ENCODE measurements at regions not wholly inside any gene's neighbourhood (a gene's known extent, or its start where the extent isn't known, plus 50 kb on each side); places are given as distances from the start of the nearest gene placed in this dataset.

DNA sequence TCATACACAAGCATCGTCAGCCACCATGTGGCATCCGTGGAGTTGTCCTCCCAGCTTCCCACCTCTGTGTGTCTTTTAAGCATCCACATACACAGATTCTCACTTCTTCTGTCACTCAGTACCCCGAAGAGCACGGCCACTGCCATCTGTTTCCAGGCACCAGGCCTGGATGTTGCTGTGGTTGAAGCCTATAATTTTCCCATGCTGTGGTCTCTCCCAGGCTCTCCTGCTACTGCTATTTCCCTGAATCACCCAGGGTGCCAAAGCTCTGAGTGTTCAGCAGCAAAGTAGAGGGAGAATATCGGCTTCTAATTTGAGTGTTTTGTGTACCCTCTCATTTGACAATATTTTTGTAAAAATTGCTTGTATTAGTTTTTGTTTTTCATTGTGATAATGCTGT is 265.7 kb downstream of the DIPK2A start:
- no peak for TF ChIP-seq CTCF (IDR thresholded peaks at IDR 0.05; ENCODE audit: low read depth, low read length, poor library complexity, severe bottlenecking)
- TF ChIP-seq EZH2phosphoT487 (IDR thresholded peaks at IDR 0.05; ENCODE audit: borderline replicate concordance, low read length), result no peak

Data from DOHH2 (cell line).